ENCODE measurements at regions not wholly inside any gene's neighbourhood (a gene's known extent, or its start where the extent isn't known, plus 50 kb on each side); places are given as distances from the start of the nearest gene placed in this dataset.

DNA sequence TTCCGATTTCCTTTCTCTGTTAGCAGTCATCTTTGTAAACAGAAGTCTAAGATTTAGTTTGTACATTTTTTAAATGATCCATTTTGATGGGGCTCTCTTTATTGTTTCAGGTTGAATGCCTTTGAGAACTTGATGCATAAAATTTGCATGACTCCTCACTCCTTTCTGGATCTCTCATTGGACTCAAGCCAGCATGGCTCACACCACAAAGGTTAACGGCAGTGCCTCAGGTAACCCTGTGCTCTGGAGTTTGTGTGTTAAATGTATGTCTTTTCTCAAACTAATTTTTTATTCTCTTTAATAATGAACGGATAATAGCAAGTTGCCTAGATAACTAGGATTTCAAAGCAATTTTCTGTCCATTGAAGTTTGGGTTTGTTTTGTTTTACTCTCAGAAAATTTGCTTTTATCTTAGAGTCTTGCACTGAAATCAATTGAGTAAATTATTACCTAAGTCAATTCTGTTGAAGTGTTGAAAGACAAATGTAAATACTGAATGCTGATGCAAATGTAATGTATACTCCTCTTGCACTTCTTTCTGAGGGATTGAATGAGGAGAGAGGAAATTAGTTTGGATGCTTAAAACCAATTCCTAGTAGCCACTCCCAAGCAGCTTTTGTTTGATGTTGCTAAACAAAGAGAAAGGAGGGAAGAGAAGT, 164.6 kb upstream of the DMRT1 start:
- TF ChIP-seq GATA2 (IDR thresholded peaks at IDR 0.05; ENCODE audit: insufficient read depth, insufficient read length, low read depth, low read length) (no peak), CTCF (IDR thresholded peaks at IDR 0.05; ENCODE audit: extremely low read depth in 1 of 2, insufficient read depth in 1 of 2, low read depth in 1 of 2, low read length in 2 of 2) (no peak), POLR2A (IDR thresholded peaks at IDR 0.05; ENCODE audit: low read depth, low read length) (no peak), POLR2AphosphoS5 (IDR thresholded peaks at IDR 0.05; ENCODE audit: insufficient read depth, low read depth, low read length) (no peak)

Measured in endothelial cell of umbilical vein (primary cell).